ENCODE measurements at regions not wholly inside any gene's neighbourhood (a gene's known extent, or its start where the extent isn't known, plus 50 kb on each side); places are given as distances from the start of the nearest gene placed in this dataset.

- TF ChIP-seq CTCF (IDR thresholded peaks at IDR 0.05) = no peak
- no peak for TF ChIP-seq POLR2A (IDR thresholded peaks at IDR 0.05)
These were observed 183.8 kb downstream of the OR2B2 start for GRCh38 chr6:27728442-27728841.

Measured in uterus (tissue), 2 donors.